Breast epithelium (tissue), 4 donors: ENCODE measurements at regions not wholly inside any gene's neighbourhood (a gene's known extent, or its start where the extent isn't known, plus 50 kb on each side); places are given as distances from the start of the nearest gene placed in this dataset.
"Not testable (repeated sequence)": the region's sequence is repeated elsewhere in the genome, so short reads cannot be mapped to it uniquely, and the experiment has no call there.

Experiments
- DNase-seq, 2 donors: peaks; one replicate each; pipeline ENCODE4 v3.0.0-alpha.2; 2019; ENCODE audit warnings: low spot score in 2 of 2
- H3K27ac ChIP-seq, 2 donors: fragments of 200-600 bp; sonication (generic) in 1 of 2; one replicate each; pipeline ENCODE4 v1.5.1; 2016 to 2019; ENCODE audit warnings: mild to moderate bottlenecking in 1 of 2
- H3K27me3 ChIP-seq, 2 donors: fragments of 200-600 bp; sonication (generic) in 1 of 2; one replicate each; pipeline versions ENCODE4 v1.5.1 to v1.6.0; 2017 to 2019; ENCODE audit warnings: control low read depth in 1 of 2, mild to moderate bottlenecking in 1 of 2
- H3K36me3 ChIP-seq: fragments of 200-600 bp; one replicate; pipeline ENCODE4 v1.5.1; 2019
- H3K4me1 ChIP-seq, 2 donors: fragments of 200-600 bp; sonication (generic); one replicate each; pipeline ENCODE4 v1.5.1; 2016 to 2019; ENCODE audit warnings: control low read depth in 1 of 2
- H3K4me3 ChIP-seq, 3 donors: fragments of 200-600 bp; sonication (generic); 1 replicate in 2 of 3; 2 replicates in 1 of 3; pipeline ENCODE4 v1.5.1; 2016 to 2019; ENCODE audit warnings: mild to moderate bottlenecking in 3 of 3, moderate library complexity in 2 of 3
- H3K9me3 ChIP-seq, 2 donors: fragments of 200-600 bp; sonication (generic) in 1 of 2; one replicate each; pipeline ENCODE4 v1.5.1; 2016 to 2019; ENCODE audit warnings: control low read depth in 1 of 2
- POLR2A ChIP-seq: fragments of 450-650 bp; IDR thresholded peaks from one replicate; pipeline ENCODE4 v1.6.1; 2016; ENCODE audit warnings: antibody characterized with exemption, mild to moderate bottlenecking, moderate library complexity
- POLR2AphosphoS5 ChIP-seq, 3 donors: sonication (generic); formaldehyde crosslinking; IDR thresholded peaks; one replicate each; pipeline ENCODE4 v1.6.1; 2017; ENCODE audit warnings: antibody characterized with exemption in 3 of 3
- intact Hi-C: fragments of 100-400 bp; cut with DNase I; formaldehyde crosslinking; loops from one replicate; pipeline ENCODE4 v1.15.1; 2023; ENCODE audit warnings: low total_unique reads
- TF ChIP-seq, protein P1 (sequence below), 3 donors: fragments of 450-650 bp; IDR thresholded peaks; one replicate each; pipeline ENCODE4 v1.5.1; 2016 to 2017; ENCODE audit warnings: antibody characterized with exemption in 3 of 3, mild to moderate bottlenecking in 3 of 3, moderate library complexity in 3 of 3

GRCh38 chr16:60655514-60656153 is 1380.6 kb downstream of the CDH8 start:
- DNase-seq, result no peak
- Histone ChIP-seq H3K36me3 (no peaks in the 10 kb centered on the region), H3K27ac (no peak overlapping the region), H3K9me3 (no peaks in the 10 kb centered on the region), H3K4me3 (no peak overlapping the region), H3K27me3 (no peaks in the 10 kb centered on the region), H3K4me1 (no peaks in the 10 kb centered on the region)
- TF ChIP-seq, protein P1, sequence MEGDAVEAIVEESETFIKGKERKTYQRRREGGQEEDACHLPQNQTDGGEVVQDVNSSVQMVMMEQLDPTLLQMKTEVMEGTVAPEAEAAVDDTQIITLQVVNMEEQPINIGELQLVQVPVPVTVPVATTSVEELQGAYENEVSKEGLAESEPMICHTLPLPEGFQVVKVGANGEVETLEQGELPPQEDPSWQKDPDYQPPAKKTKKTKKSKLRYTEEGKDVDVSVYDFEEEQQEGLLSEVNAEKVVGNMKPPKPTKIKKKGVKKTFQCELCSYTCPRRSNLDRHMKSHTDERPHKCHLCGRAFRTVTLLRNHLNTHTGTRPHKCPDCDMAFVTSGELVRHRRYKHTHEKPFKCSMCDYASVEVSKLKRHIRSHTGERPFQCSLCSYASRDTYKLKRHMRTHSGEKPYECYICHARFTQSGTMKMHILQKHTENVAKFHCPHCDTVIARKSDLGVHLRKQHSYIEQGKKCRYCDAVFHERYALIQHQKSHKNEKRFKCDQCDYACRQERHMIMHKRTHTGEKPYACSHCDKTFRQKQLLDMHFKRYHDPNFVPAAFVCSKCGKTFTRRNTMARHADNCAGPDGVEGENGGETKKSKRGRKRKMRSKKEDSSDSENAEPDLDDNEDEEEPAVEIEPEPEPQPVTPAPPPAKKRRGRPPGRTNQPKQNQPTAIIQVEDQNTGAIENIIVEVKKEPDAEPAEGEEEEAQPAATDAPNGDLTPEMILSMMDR (IDR thresholded peaks at IDR 0.05), result no peak
- no peak for TF ChIP-seq POLR2A
- TF ChIP-seq POLR2AphosphoS5 (IDR thresholded peaks at IDR 0.05), result no peak
- intact Hi-C loops, result no loop called here

DNA sequence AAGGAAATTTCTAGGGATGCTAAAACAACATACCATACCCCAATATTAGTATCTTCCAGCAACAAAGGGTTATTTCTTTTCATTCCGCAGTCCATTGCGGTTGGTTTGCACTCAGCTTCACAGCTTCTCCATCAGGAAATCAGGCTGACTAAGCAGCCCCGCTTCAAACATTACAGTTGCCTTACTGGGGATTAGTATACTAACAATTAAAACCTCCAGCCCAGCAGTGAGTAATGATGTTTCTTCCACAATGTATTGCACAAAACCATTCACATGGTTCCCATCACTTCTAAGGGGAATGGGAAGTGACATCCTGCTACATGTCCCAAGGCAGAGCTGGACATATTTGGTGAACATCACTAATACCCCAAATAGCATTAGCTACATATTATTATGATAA is 1384.9 kb downstream of the CDH8 start:
- Histone ChIP-seq H3K4me3 (no peak overlapping the region), H3K27ac (no peak overlapping the region), H3K36me3 (no peaks in the 10 kb centered on the region), H3K4me1 (no peaks in the 10 kb centered on the region), H3K27me3 (no peaks in the 10 kb centered on the region), H3K9me3 (no peaks in the 10 kb centered on the region)
- TF ChIP-seq, protein P1 (IDR thresholded peaks at IDR 0.05), result no peak
- no peak for TF ChIP-seq POLR2A
- TF ChIP-seq POLR2AphosphoS5 (IDR thresholded peaks at IDR 0.05), result no peak
- intact Hi-C loops, result no loop called here
- no peak for DNase-seq

- no peak for DNase-seq
- H3K36me3 ChIP-seq, result no peaks in the 10 kb centered on the region
- intact Hi-C loops, result loop anchor here (10.0 kb wide), 1 partner anchor 473 kb away; no protein-coding TSS in a partner anchor
- H3K4me3 ChIP-seq, result no peak overlapping the region
- H3K4me1 ChIP-seq, result no peaks in the 10 kb centered on the region
- no peak overlapping the region for H3K27ac ChIP-seq
- no peaks in the 10 kb centered on the region for H3K27me3 ChIP-seq
- no peaks in the 10 kb centered on the region for H3K9me3 ChIP-seq
- TF ChIP-seq, protein P1 (IDR thresholded peaks at IDR 0.05), result no peak
- TF ChIP-seq POLR2AphosphoS5 (IDR thresholded peaks at IDR 0.05), result no peak
- no peak for TF ChIP-seq POLR2A
Measured at GRCh38 chr16:60648290-60648689, 1387.9 kb downstream of the CDH8 start.

DNA sequence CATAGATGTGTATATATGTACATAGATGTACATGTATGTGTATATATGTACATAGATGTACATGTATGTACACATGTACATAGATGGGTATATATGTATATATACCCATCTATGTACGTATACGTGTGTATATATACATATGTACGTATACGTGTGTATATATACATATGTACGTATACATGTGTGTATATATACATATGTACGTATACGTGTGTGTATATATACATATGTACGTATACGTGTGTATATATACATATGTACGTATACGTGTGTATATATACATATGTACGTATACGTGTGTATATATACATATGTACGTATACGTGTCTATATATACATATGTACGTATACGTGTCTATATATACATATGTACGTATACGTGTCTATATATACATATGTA is 1388.8 kb downstream of the CDH8 start:
- not testable (repeated sequence) for DNase-seq, H3K4me1 ChIP-seq, H3K36me3 ChIP-seq, H3K4me3 ChIP-seq, H3K27ac ChIP-seq, H3K27me3 ChIP-seq, H3K9me3 ChIP-seq
- intact Hi-C loops, result loop anchor here (10.0 kb wide), 1 partner anchor 473 kb away; no protein-coding TSS in a partner anchor

GRCh38 chr16:60646631-60647030 is 1389.6 kb downstream of the CDH8 start:
- no peak overlapping the region for H3K4me3 ChIP-seq
- no peaks in the 10 kb centered on the region for H3K36me3 ChIP-seq
- no peaks in the 10 kb centered on the region for H3K9me3 ChIP-seq
- DNase-seq, result no peak
- no peaks in the 10 kb centered on the region for H3K27me3 ChIP-seq
- TF ChIP-seq POLR2AphosphoS5 (IDR thresholded peaks at IDR 0.05) (no peak), POLR2A (no peak)
- TF ChIP-seq, protein P1 (IDR thresholded peaks at IDR 0.05), result no peak
- intact Hi-C loops, result loop anchor here (10.0 kb wide), 1 partner anchor 472 kb away; no protein-coding TSS in a partner anchor
- no peak overlapping the region for H3K27ac ChIP-seq
- no peaks in the 10 kb centered on the region for H3K4me1 ChIP-seq
